ENCODE measurements at regions not wholly inside any gene's neighbourhood (a gene's known extent, or its start where the extent isn't known, plus 50 kb on each side); places are given as distances from the start of the nearest gene placed in this dataset.

GRCh38 chr20:39097889-39098288 is 135.7 kb downstream of the DHX35 start:
- TF ChIP-seq, protein P1, sequence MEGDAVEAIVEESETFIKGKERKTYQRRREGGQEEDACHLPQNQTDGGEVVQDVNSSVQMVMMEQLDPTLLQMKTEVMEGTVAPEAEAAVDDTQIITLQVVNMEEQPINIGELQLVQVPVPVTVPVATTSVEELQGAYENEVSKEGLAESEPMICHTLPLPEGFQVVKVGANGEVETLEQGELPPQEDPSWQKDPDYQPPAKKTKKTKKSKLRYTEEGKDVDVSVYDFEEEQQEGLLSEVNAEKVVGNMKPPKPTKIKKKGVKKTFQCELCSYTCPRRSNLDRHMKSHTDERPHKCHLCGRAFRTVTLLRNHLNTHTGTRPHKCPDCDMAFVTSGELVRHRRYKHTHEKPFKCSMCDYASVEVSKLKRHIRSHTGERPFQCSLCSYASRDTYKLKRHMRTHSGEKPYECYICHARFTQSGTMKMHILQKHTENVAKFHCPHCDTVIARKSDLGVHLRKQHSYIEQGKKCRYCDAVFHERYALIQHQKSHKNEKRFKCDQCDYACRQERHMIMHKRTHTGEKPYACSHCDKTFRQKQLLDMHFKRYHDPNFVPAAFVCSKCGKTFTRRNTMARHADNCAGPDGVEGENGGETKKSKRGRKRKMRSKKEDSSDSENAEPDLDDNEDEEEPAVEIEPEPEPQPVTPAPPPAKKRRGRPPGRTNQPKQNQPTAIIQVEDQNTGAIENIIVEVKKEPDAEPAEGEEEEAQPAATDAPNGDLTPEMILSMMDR (IDR thresholded peaks at IDR 0.05; ENCODE audit: poor library complexity), result no peak
- TF ChIP-seq EZH2 (IDR thresholded peaks at IDR 0.05; ENCODE audit: borderline replicate concordance) (no peak), EZH2phosphoT487 (IDR thresholded peaks at IDR 0.05; ENCODE audit: low read depth, severe bottlenecking, unreplicated experiment) (no peak)
